ENCODE measurements at regions not wholly inside any gene's neighbourhood (a gene's known extent, or its start where the extent isn't known, plus 50 kb on each side); places are given as distances from the start of the nearest gene placed in this dataset.

GRCh38 chr12:102759466-102759865 lies 157.6 kb downstream of the PAH start:
- DNase-seq (ENCODE audit: insufficient read length, low spot score, missing footprints): no peak
- Histone ChIP-seq H3K4me1 (ENCODE audit: insufficient read depth, low read length) (no peaks in the 10 kb centered on the region), H3K79me2 (ENCODE audit: insufficient read depth, low read length) (no peaks in the 10 kb centered on the region), H3K4me2 (ENCODE audit: insufficient read depth, low read length) (no peak overlapping the region), H3K27ac (ENCODE audit: low read depth, low read length) (no peak overlapping the region), H3K4me3 (ENCODE audit: insufficient read depth, low read length) (no peak overlapping the region), H4K20me1 (ENCODE audit: insufficient read depth, low read length) (no peaks in the 10 kb centered on the region), H2AFZ (ENCODE audit: low read length) (no peak overlapping the region), H3K27me3 (ENCODE audit: insufficient read depth, low read length) (no peaks in the 10 kb centered on the region), H3K9me3 (ENCODE audit: low read depth, low read length) (no peaks in the 10 kb centered on the region), H3K36me3 (ENCODE audit: insufficient read depth, low read length) (no peaks in the 10 kb centered on the region)
- TF ChIP-seq, protein P1, sequence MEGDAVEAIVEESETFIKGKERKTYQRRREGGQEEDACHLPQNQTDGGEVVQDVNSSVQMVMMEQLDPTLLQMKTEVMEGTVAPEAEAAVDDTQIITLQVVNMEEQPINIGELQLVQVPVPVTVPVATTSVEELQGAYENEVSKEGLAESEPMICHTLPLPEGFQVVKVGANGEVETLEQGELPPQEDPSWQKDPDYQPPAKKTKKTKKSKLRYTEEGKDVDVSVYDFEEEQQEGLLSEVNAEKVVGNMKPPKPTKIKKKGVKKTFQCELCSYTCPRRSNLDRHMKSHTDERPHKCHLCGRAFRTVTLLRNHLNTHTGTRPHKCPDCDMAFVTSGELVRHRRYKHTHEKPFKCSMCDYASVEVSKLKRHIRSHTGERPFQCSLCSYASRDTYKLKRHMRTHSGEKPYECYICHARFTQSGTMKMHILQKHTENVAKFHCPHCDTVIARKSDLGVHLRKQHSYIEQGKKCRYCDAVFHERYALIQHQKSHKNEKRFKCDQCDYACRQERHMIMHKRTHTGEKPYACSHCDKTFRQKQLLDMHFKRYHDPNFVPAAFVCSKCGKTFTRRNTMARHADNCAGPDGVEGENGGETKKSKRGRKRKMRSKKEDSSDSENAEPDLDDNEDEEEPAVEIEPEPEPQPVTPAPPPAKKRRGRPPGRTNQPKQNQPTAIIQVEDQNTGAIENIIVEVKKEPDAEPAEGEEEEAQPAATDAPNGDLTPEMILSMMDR (IDR thresholded peaks at IDR 0.05; ENCODE audit: extremely low read depth, low read depth, low read length): no peak

DNA sequence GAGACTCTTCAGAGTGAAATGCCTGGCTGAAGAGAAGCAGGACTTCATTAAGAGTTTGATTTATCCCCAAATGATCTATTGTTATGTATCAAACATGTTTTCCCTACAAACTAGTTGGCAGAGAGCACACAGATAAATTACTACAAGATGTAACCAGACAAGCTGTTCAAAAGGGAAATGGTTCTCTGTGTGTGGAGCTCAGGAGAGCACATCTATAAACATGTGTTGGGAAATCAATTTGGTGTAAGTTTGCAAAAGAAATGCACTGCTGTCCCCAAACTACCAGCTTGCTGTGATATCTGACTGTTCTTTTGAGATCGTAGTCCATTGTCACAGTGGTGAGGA lies 159.2 kb downstream of the PAH start:
- H3K4me3 ChIP-seq (ENCODE audit: insufficient read depth, low read length): no peak overlapping the region
- no peak overlapping the region for H3K4me2 ChIP-seq (ENCODE audit: insufficient read depth, low read length)
- no peaks in the 10 kb centered on the region for H3K4me1 ChIP-seq (ENCODE audit: insufficient read depth, low read length)
- H3K27me3 ChIP-seq (ENCODE audit: insufficient read depth, low read length): no peaks in the 10 kb centered on the region
- DNase-seq (ENCODE audit: insufficient read length, low spot score, missing footprints): no peak
- no peaks in the 10 kb centered on the region for H3K79me2 ChIP-seq (ENCODE audit: insufficient read depth, low read length)
- no peaks in the 10 kb centered on the region for H3K9me3 ChIP-seq (ENCODE audit: low read depth, low read length)
- no peak overlapping the region for H2AFZ ChIP-seq (ENCODE audit: low read length)
- no peaks in the 10 kb centered on the region for H4K20me1 ChIP-seq (ENCODE audit: insufficient read depth, low read length)
- TF ChIP-seq, protein P1 (IDR thresholded peaks at IDR 0.05; ENCODE audit: extremely low read depth, low read depth, low read length): no peak
- no peak overlapping the region for H3K27ac ChIP-seq (ENCODE audit: low read depth, low read length)
- H3K36me3 ChIP-seq (ENCODE audit: insufficient read depth, low read length): no peaks in the 10 kb centered on the region

GRCh38 chr12:102757154-102757881 lies 159.7 kb downstream of the PAH start:
- Histone ChIP-seq H3K4me3 (ENCODE audit: insufficient read depth, low read length) (no peak overlapping the region), H3K36me3 (ENCODE audit: insufficient read depth, low read length) (no peaks in the 10 kb centered on the region), H3K4me1 (ENCODE audit: insufficient read depth, low read length) (no peaks in the 10 kb centered on the region), H3K79me2 (ENCODE audit: insufficient read depth, low read length) (no peaks in the 10 kb centered on the region), H3K27ac (ENCODE audit: low read depth, low read length) (no peak overlapping the region), H3K27me3 (ENCODE audit: insufficient read depth, low read length) (no peaks in the 10 kb centered on the region), H4K20me1 (ENCODE audit: insufficient read depth, low read length) (no peaks in the 10 kb centered on the region), H3K9me3 (ENCODE audit: low read depth, low read length) (no peaks in the 10 kb centered on the region), H2AFZ (ENCODE audit: low read length) (peak overlapping the region; percentile 76), H3K4me2 (ENCODE audit: insufficient read depth, low read length) (peak overlapping the region; percentile 46)
- no peak for DNase-seq (ENCODE audit: insufficient read length, low spot score, missing footprints)
- TF ChIP-seq, protein P1 (IDR thresholded peaks at IDR 0.05; ENCODE audit: extremely low read depth, low read depth, low read length): no peak

- TF ChIP-seq, protein P1 (IDR thresholded peaks at IDR 0.05; ENCODE audit: extremely low read depth, low read depth, low read length): no peak
- H3K9me3 ChIP-seq (ENCODE audit: low read depth, low read length): no peaks in the 10 kb centered on the region
- H3K4me2 ChIP-seq (ENCODE audit: insufficient read depth, low read length): no peak overlapping the region
- no peaks in the 10 kb centered on the region for H4K20me1 ChIP-seq (ENCODE audit: insufficient read depth, low read length)
- H3K27ac ChIP-seq (ENCODE audit: low read depth, low read length): no peak overlapping the region
- H2AFZ ChIP-seq (ENCODE audit: low read length): no peak overlapping the region
- H3K27me3 ChIP-seq (ENCODE audit: insufficient read depth, low read length): no peaks in the 10 kb centered on the region
- H3K4me1 ChIP-seq (ENCODE audit: insufficient read depth, low read length): no peaks in the 10 kb centered on the region
- no peak overlapping the region for H3K4me3 ChIP-seq (ENCODE audit: insufficient read depth, low read length)
- H3K79me2 ChIP-seq (ENCODE audit: insufficient read depth, low read length): no peaks in the 10 kb centered on the region
- H3K36me3 ChIP-seq (ENCODE audit: insufficient read depth, low read length): no peaks in the 10 kb centered on the region
- DNase-seq (ENCODE audit: insufficient read length, low spot score, missing footprints): no peak
Measured at GRCh38 chr12:102756530-102756929, 160.5 kb downstream of the PAH start.
